HEK293 (cell line): ENCODE measurements at regions not wholly inside any gene's neighbourhood (a gene's known extent, or its start where the extent isn't known, plus 50 kb on each side); places are given as distances from the start of the nearest gene placed in this dataset.

Experiments used
- CTCF ChIP-seq: fragments of 450-650 bp; formaldehyde crosslinking; IDR thresholded peaks from 2 replicates; pipeline ENCODE4 v1.5.1; 2016; ENCODE audit warnings: missing biosample characterization, missing genetic modification characterization
- IKZF3 ChIP-seq: fragments of 450-650 bp; IDR thresholded peaks from 2 replicates; pipeline ENCODE4 v1.5.0; 2018; ENCODE audit warnings: missing biosample characterization, mild to moderate bottlenecking, missing genetic modification characterization, moderate library complexity
- REST ChIP-seq: fragments of 450-650 bp; formaldehyde crosslinking; IDR thresholded peaks from 2 replicates; pipeline ENCODE4 v1.5.1; 2016; ENCODE audit warnings: missing biosample characterization, missing genetic modification characterization
- ZNF24 ChIP-seq: fragments of 450-650 bp; formaldehyde crosslinking; IDR thresholded peaks from 2 replicates; pipeline ENCODE4 v1.5.1; 2016; ENCODE audit warnings: missing biosample characterization, missing genetic modification characterization
- ZNF521 ChIP-seq: fragments of 450-650 bp; formaldehyde crosslinking; IDR thresholded peaks from 2 replicates; pipeline ENCODE4 v1.5.1; 2017; ENCODE audit warnings: missing biosample characterization, mild to moderate bottlenecking, missing genetic modification characterization

DNA sequence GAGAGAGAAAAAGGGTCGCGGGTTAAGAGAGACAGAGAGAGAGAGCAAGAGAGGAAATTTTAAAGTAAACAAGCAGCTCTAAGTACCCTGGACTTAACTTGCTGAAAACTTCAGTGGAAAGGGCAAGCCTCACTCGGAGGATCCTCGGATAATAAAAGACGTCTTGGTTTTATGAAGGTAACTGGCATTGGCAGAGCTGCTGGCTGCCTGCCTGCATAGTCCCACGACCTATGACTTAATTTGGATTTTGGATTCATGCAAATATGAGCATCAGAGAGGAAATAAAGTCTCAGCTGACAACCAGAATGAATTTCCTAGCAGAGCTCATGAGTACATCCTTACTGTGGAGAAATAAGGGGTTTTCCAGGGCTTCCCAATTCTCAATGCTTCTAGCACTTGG is 95.1 kb upstream of the PDZRN3 start:
- TF ChIP-seq REST (tag by site-specific recombination) (no peak), ZNF521 (tag by site-specific recombination) (no peak), CTCF (tag by site-specific recombination) (no peak), ZNF24 (tag by site-specific recombination) (no peak), IKZF3 (tag by site-specific recombination) (no peak)
